Adrenal gland (tissue), 9 donors: ENCODE measurements at regions not wholly inside any gene's neighbourhood (a gene's known extent, or its start where the extent isn't known, plus 50 kb on each side); places are given as distances from the start of the nearest gene placed in this dataset.

Experiments used
- DNase-seq, 7 donors: peaks; one replicate each; pipeline ENCODE4 v3.0.0-alpha.2; 2019 to 2020
- H3K27ac ChIP-seq, 5 donors: fragments of 200-600 bp; sonication (generic) in 4 of 5; 1 replicate in 3 of 5; 2 replicates in 2 of 5; pipeline versions ENCODE4 v1.5.1 to v1.8.0; 2016 to 2020; ENCODE audit warnings: mild to moderate bottlenecking in 1 of 5
- H3K27me3 ChIP-seq: fragments of 200-600 bp; 2 replicates; pipeline ENCODE4 v1.8.0; 2021
- H3K36me3 ChIP-seq, 2 donors: fragments of 200-600 bp; replicated peaks in 1 of 2; 1 replicate in 1 of 2; 2 replicates in 1 of 2; pipeline versions ENCODE4 v1.5.1 to v1.8.0; 2018 to 2022
- H3K4me1 ChIP-seq, 2 donors: fragments of 200-600 bp; replicated peaks in 1 of 2; 1 replicate in 1 of 2; 2 replicates in 1 of 2; pipeline versions ENCODE4 v1.5.1 to v1.8.0; 2018 to 2021
- H3K4me3 ChIP-seq, 4 donors: fragments of 200-600 bp; sonication (generic) in 3 of 4; one replicate each; pipeline ENCODE4 v1.5.1; 2016 to 2018
- H3K9me3 ChIP-seq, 3 donors: fragments of 200-600 bp; sonication (generic) in 1 of 3; replicated peaks in 1 of 3; 1 replicate in 2 of 3; 2 replicates in 1 of 3; pipeline versions ENCODE4 v1.5.1 to v1.8.0; 2016 to 2021
- POLR2A ChIP-seq, 2 donors: fragments of 450-650 bp; IDR thresholded peaks; one replicate each; pipeline ENCODE4 v1.6.1; 2017; ENCODE audit warnings: antibody characterized with exemption in 2 of 2, mild to moderate bottlenecking in 2 of 2, moderate library complexity in 1 of 2
- WGBS, 4 donors: extraction: QIAGEN DNeasy Blood & Tissue Kit in 2 of 4; methylation state at CpG; one replicate each; pipeline versions ENCODE4 v1.1.5 to v1.1.7; 2013 to 2017; 5-methylcytosine and 5-hydroxymethylcytosine counted together
- intact Hi-C, 2 donors: fragments of 100-400 bp; cut with DNase I; formaldehyde crosslinking; loops; one replicate each; pipeline versions ENCODE4 v1.14.1 to v1.15.0; 2022 to 2023
- TF ChIP-seq, protein P1 (sequence below), 6 experiments: fragments of 450-650 bp in 4 of 6; fragments of 200-600 bp in 2 of 6; sonication (generic) in 1 of 6; IDR thresholded peaks; 1 replicate in 5 of 6; 2 replicates in 1 of 6; pipeline versions ENCODE4 v1.5.1 to v1.8.0; 2016 to 2021; ENCODE audit warnings: antibody characterized with exemption in 6 of 6, mild to moderate bottlenecking in 2 of 6, moderate library complexity in 1 of 6
- donor health status: healthy with polysubstance abuse.
- donor health status: Bipolar disorder and iron deficiency.
- donor health status: DM: yes; HTN: yes; CAD: no.
- donor health status: DM: no; HTN: no; CAD: no.
- donor health status: DM: no; HTN: no; CAD: no.

DNA sequence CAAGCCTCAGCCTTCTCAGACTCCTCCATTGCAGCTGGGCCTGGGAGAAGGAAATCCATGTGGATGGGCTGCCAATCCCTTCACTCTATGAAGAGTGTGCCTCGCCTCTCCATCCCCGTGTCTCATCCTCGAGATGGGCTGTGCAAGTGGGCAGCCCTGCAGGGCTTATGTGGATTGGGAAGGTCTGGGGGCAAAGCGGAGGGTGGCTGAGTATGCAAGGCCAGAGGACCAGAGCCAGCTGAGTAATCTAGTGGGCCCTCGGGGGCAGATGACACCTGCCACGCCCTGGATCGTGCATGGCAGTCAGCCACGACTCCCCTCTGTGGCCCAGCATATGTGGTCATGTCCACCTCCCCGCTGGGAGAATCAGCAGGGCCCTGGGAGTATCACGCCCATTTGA is 78.9 kb downstream of the IRX5 start:
- Histone ChIP-seq H3K9me3 (no peaks in the 10 kb centered on the region), H3K27me3 (no peaks in the 10 kb centered on the region), H3K4me3 (no peak overlapping the region), H3K4me1 (no peaks in the 10 kb centered on the region), H3K36me3 (no peaks in the 10 kb centered on the region), H3K27ac (no peak overlapping the region)
- 77 to 87% (median 80%) methylated on average over 4 to 10 of the region's 10 CpGs for WGBS, 4 donors
- DNase-seq = no peak
- TF ChIP-seq POLR2A (IDR thresholded peaks at IDR 0.05) = no peak
- intact Hi-C loops = no loop called here

DNA sequence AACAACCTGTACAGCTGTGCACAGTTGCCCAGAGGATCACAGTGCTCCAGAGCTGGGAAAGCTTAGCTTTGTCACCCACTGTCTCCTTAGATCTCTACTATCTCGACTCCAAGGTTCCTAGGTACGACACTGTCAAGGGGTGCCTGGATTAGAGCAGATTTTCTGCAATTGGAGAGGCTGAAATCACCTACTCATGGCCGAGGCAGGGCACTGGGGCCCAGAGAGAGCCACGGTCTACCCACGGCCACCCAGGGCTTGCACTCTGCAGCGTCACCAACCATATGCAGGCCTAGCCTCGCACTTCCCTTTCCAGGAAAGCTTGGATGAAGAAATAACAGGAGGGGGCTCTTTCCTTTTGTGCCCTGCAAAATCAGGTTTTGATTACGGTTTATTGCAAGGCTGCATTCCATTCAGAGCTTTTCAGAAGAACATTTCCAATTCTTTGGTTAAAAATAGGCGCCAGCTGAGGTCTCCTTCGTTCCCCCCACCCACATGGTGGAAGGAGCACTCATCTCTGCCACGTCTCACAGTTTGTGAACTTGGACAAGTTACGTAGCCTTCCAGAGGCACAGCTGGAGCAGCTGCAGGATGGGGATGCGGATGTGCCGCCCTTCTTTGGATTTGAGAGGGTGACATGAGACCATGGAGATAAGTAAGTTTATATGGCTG is 80.0 kb downstream of the IRX5 start:
- intact Hi-C loops = no loop called here
- TF ChIP-seq, protein P1, sequence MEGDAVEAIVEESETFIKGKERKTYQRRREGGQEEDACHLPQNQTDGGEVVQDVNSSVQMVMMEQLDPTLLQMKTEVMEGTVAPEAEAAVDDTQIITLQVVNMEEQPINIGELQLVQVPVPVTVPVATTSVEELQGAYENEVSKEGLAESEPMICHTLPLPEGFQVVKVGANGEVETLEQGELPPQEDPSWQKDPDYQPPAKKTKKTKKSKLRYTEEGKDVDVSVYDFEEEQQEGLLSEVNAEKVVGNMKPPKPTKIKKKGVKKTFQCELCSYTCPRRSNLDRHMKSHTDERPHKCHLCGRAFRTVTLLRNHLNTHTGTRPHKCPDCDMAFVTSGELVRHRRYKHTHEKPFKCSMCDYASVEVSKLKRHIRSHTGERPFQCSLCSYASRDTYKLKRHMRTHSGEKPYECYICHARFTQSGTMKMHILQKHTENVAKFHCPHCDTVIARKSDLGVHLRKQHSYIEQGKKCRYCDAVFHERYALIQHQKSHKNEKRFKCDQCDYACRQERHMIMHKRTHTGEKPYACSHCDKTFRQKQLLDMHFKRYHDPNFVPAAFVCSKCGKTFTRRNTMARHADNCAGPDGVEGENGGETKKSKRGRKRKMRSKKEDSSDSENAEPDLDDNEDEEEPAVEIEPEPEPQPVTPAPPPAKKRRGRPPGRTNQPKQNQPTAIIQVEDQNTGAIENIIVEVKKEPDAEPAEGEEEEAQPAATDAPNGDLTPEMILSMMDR (IDR thresholded peaks at IDR 0.05) = no peak
- TF ChIP-seq POLR2A (IDR thresholded peaks at IDR 0.05) = no peak
- H3K4me3 ChIP-seq = no peak overlapping the region
- no peaks in the 10 kb centered on the region for H3K9me3 ChIP-seq
- no peaks in the 10 kb centered on the region for H3K4me1 ChIP-seq
- DNase-seq = no peak
- H3K27me3 ChIP-seq = no peaks in the 10 kb centered on the region
- WGBS, 4 donors = 66 to 76% (median 71%) methylated on average over 13 to 14 of the region's 14 CpGs
- no peak overlapping the region for H3K27ac ChIP-seq
- no peaks in the 10 kb centered on the region for H3K36me3 ChIP-seq

- no peaks in the 10 kb centered on the region for H3K4me1 ChIP-seq
- intact Hi-C loops = no loop called here
Observed at GRCh38 chr16:55012362-55012761, 81.7 kb downstream of the IRX5 start.

DNA sequence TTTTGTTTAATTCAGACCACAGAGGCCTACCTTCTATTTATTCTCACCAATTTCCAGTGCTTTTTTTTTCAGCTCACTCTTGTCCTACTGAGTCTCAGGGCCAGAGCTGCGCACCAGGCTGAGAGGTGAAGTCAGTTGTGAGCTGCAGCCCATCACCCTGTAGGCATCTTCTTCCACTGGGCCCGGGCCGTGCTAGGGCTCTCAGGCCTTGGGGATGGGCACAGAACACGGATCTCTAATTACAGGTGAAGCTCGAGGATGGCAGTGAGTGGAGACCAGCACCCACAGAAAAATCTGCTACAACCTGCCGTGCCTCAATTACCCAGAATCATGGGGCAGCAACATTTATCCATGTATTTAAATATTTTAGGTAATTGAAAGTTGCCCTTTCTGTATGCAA is 82.1 kb downstream of the IRX5 start:
- TF ChIP-seq, protein P1 (IDR thresholded peaks at IDR 0.05) = no peak
- TF ChIP-seq POLR2A (IDR thresholded peaks at IDR 0.05) = no peak
- Histone ChIP-seq H3K4me1 (no peaks in the 10 kb centered on the region), H3K4me3 (no peak overlapping the region), H3K27me3 (peaks cover 6% of the 10 kb centered on the region), H3K36me3 (no peaks in the 10 kb centered on the region), H3K9me3 (no peaks in the 10 kb centered on the region), H3K27ac (no peak overlapping the region)
- 83 to 89% (median 85%) methylated on average over 6 of the region's 6 CpGs for WGBS, 4 donors
- no peak for DNase-seq
- intact Hi-C loops = no loop called here

More at GRCh38 chr16:55012362-55012761, 81.7 kb downstream of the IRX5 start:
- Histone ChIP-seq H3K4me3 (no peak overlapping the region), H3K9me3 (no peaks in the 10 kb centered on the region), H3K27me3 (peaks cover 6% of the 10 kb centered on the region), H3K27ac (no peak overlapping the region), H3K36me3 (no peaks in the 10 kb centered on the region)
- DNase-seq = no peak
- TF ChIP-seq POLR2A (IDR thresholded peaks at IDR 0.05) = no peak
- TF ChIP-seq, protein P1 (IDR thresholded peaks at IDR 0.05) = no peak
- WGBS, 4 donors = 36 to 74% (median 68%) methylated on average over 2 of the region's 2 CpGs

DNA sequence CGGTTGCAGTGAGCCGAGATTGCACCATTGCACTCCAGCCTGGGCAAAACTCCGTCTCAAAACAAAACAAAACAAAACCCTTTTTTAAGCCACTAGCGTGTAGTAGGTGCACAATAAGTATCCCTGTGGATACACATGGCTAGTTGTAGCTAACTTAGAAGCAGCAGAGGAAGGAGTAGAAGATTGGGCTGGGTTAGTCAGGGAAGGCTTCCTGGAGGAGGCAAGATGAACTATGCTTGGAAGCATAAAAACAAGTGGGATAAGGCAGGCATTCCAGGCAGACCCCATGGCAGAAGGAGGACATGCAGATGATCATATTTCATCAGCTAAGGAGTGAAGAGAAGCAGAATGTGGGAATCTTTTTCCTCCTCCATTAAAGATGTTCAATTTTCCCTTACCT is 83.4 kb downstream of the IRX5 start:
- peaks cover 6% of the 10 kb centered on the region for H3K27me3 ChIP-seq
- no peak for DNase-seq
- H3K4me3 ChIP-seq = no peak overlapping the region
- intact Hi-C loops = no loop called here
- H3K4me1 ChIP-seq = no peaks in the 10 kb centered on the region
- H3K9me3 ChIP-seq = no peaks in the 10 kb centered on the region
- no peak overlapping the region for H3K27ac ChIP-seq
- 84 to 92% (median 87%) methylated on average over 4 of the region's 4 CpGs for WGBS, 4 donors
- no peaks in the 10 kb centered on the region for H3K36me3 ChIP-seq
- TF ChIP-seq POLR2A (IDR thresholded peaks at IDR 0.05) = no peak
- TF ChIP-seq, protein P1 (IDR thresholded peaks at IDR 0.05) = no peak
